SK-N-MC (cell line): ENCODE measurements at regions not wholly inside any gene's neighbourhood (a gene's known extent, or its start where the extent isn't known, plus 50 kb on each side); places are given as distances from the start of the nearest gene placed in this dataset.

Experiments used
- EZH2 ChIP-seq: fragments of 200-600 bp; sonication (generic); IDR thresholded peaks from one replicate; pipeline ENCODE4 v1.6.1; 2017; ENCODE audit warnings: antibody characterized with exemption
- FOXP2 ChIP-seq: optimal IDR thresholded peaks from 2 replicates; pipeline ENCODE3; 2011; ENCODE audit warnings: mild to moderate bottlenecking, moderate library complexity; ENCODE audit not compliant: insufficient read depth; ENCODE audit errors: extremely low read length, control extremely low read depth
- POLR2AphosphoS5 ChIP-seq: IDR thresholded peaks from 2 replicates; pipeline ENCODE4 v1.6.1; 2012; ENCODE audit warnings: mild to moderate bottlenecking, low read depth, low read length, borderline replicate concordance

- TF ChIP-seq EZH2 (no peak), POLR2AphosphoS5 (no peak), FOXP2 (no peak)
Measured at GRCh38 chr1:170354690-170355089, 177.3 kb upstream of the GORAB start.
